Hematopoietic multipotent progenitor cell treated with erythropoietin and hydrocortisone succinate and interleukin-3 and kit ligand, for 8 days (in vitro differentiated cells): ENCODE measurements at regions not wholly inside any gene's neighbourhood (a gene's known extent, or its start where the extent isn't known, plus 50 kb on each side); places are given as distances from the start of the nearest gene placed in this dataset.
A peak's percentile ranks its signal among the peaks of the same experiment; 100 is the strongest.

Experiments
- DNase-seq: peaks from one replicate; pipeline ENCODE4 v3.0.0-alpha.2; 2015

- no peak for DNase-seq
These were observed 226.6 kb upstream of the SASH1 start for GRCh38 chr6:148116001-148116400.

GRCh38 chr6:148118244-148118643 lies 224.4 kb upstream of the SASH1 start:
- DNase-seq = no peak

- no peak for DNase-seq
These were observed 214.5 kb upstream of the SASH1 start for GRCh38 chr6:148128014-148128730.

- DNase-seq = no peak
These were observed 208.0 kb upstream of the SASH1 start for GRCh38 chr6:148134592-148134991.

GRCh38 chr6:148136586-148136985 lies 206.1 kb upstream of the SASH1 start:
- DNase-seq = no peak

GRCh38 chr6:148137652-148138051 lies 205.0 kb upstream of the SASH1 start:
- DNase-seq = no peak

GRCh38 chr6:148138573-148138972 lies 204.1 kb upstream of the SASH1 start:
- no peak for DNase-seq

- no peak for DNase-seq
These were observed 201.7 kb upstream of the SASH1 start for GRCh38 chr6:148140772-148141557.

- DNase-seq = no peak
These were observed 199.8 kb upstream of the SASH1 start for GRCh38 chr6:148142821-148143220.

- DNase-seq = no peak
These were observed 198.9 kb upstream of the SASH1 start for GRCh38 chr6:148143771-148144170.

- peak; percentile 74 for DNase-seq
These were observed 197.6 kb upstream of the SASH1 start for GRCh38 chr6:148144917-148145521.

GRCh38 chr6:148146717-148147462 lies 195.7 kb upstream of the SASH1 start:
- DNase-seq = no peak

- no peak for DNase-seq
These were observed 195.2 kb upstream of the SASH1 start for GRCh38 chr6:148147463-148147830.

- DNase-seq = no peak
These were observed 190.6 kb upstream of the SASH1 start for GRCh38 chr6:148151896-148152643.

- DNase-seq = no peak
These were observed 188.0 kb upstream of the SASH1 start for GRCh38 chr6:148154668-148155067.

- no peak for DNase-seq
These were observed 187.3 kb upstream of the SASH1 start for GRCh38 chr6:148155293-148155692.

GRCh38 chr6:148157841-148158240 lies 184.8 kb upstream of the SASH1 start:
- no peak for DNase-seq

- DNase-seq = no peak
These were observed 178.0 kb upstream of the SASH1 start for GRCh38 chr6:148164645-148165044.

- DNase-seq = peak; percentile 40
These were observed 176.2 kb upstream of the SASH1 start for GRCh38 chr6:148166339-148166968.

- DNase-seq = no peak
These were observed 172.9 kb upstream of the SASH1 start for GRCh38 chr6:148169706-148170105.

GRCh38 chr6:148170286-148170685 lies 172.4 kb upstream of the SASH1 start:
- DNase-seq = no peak

GRCh38 chr6:148173548-148173947 lies 169.1 kb upstream of the SASH1 start:
- no peak for DNase-seq
